Hepatic stellate cell (primary cell): ENCODE measurements at regions not wholly inside any gene's neighbourhood (a gene's known extent, or its start where the extent isn't known, plus 50 kb on each side); places are given as distances from the start of the nearest gene placed in this dataset.
A peak's percentile ranks its signal among the peaks of the same experiment; 100 is the strongest.
"Not testable (repeated sequence)": the region's sequence is repeated elsewhere in the genome, so short reads cannot be mapped to it uniquely, and the experiment has no call there.

ENCODE experiments used
- DNase-seq: peaks from one replicate; pipeline ENCODE4 v3.0.0; 2011; ENCODE audit warnings: low spot score

GRCh38 chr11:123344188-123344587 lies 85.9 kb upstream of the GRAMD1B start:
- DNase-seq: not testable (repeated sequence)

GRCh38 chr11:123338997-123339752 lies 90.9 kb upstream of the GRAMD1B start:
- DNase-seq: no peak

GRCh38 chr11:123338266-123338800 lies 91.7 kb upstream of the GRAMD1B start:
- no peak for DNase-seq

GRCh38 chr11:123334925-123335324 lies 95.1 kb upstream of the GRAMD1B start:
- no peak for DNase-seq

- not testable (repeated sequence) for DNase-seq
These were observed 97.5 kb upstream of the GRAMD1B start for GRCh38 chr11:123332577-123332976.

- DNase-seq: no peak
These were observed 99.1 kb upstream of the GRAMD1B start for GRCh38 chr11:123330948-123331347.

- DNase-seq: no peak
These were observed 99.6 kb upstream of the GRAMD1B start for GRCh38 chr11:123330471-123330870.

- no peak for DNase-seq
These were observed 100.0 kb upstream of the GRAMD1B start for GRCh38 chr11:123330071-123330470.

- DNase-seq: no peak
These were observed 101.7 kb upstream of the GRAMD1B start for GRCh38 chr11:123328281-123328867.

- no peak for DNase-seq
These were observed 104.5 kb upstream of the GRAMD1B start for GRCh38 chr11:123325533-123325932.

- DNase-seq: no peak
These were observed 106.5 kb upstream of the GRAMD1B start for GRCh38 chr11:123323568-123323967.

GRCh38 chr11:123321636-123322035 lies 108.4 kb upstream of the GRAMD1B start:
- no peak for DNase-seq

GRCh38 chr11:123318623-123319022 lies 111.4 kb upstream of the GRAMD1B start:
- DNase-seq: no peak

GRCh38 chr11:123318132-123318531 lies 111.9 kb upstream of the GRAMD1B start:
- DNase-seq: not testable (repeated sequence)

GRCh38 chr11:123316003-123316402 lies 114.1 kb upstream of the GRAMD1B start:
- DNase-seq: peak; percentile 51

- no peak for DNase-seq
These were observed 115.1 kb upstream of the GRAMD1B start for GRCh38 chr11:123314972-123315371.

GRCh38 chr11:123313262-123313661 lies 116.8 kb upstream of the GRAMD1B start:
- no peak for DNase-seq

GRCh38 chr11:123308077-123308476 lies 113.0 kb upstream of the CLMP start:
- peak; percentile 24 for DNase-seq

- no peak for DNase-seq
These were observed 112.2 kb upstream of the CLMP start for GRCh38 chr11:123307276-123307675.

- no peak for DNase-seq
These were observed 111.5 kb upstream of the CLMP start for GRCh38 chr11:123306531-123306930.

GRCh38 chr11:123305601-123306375 lies 110.7 kb upstream of the CLMP start:
- no peak for DNase-seq

GRCh38 chr11:123304828-123305466 lies 109.9 kb upstream of the CLMP start:
- no peak for DNase-seq
